Neural cell (in vitro differentiated cells): ENCODE measurements at regions not wholly inside any gene's neighbourhood (a gene's known extent, or its start where the extent isn't known, plus 50 kb on each side); places are given as distances from the start of the nearest gene placed in this dataset.

Experiments used
- H2AFZ ChIP-seq: fragments of 200-600, 300-800 bp; sonication (generic), shearing (Covaris generic); 2 replicates; pipeline ENCODE4 v1.6.0; 2014; ENCODE audit warnings: low read depth, mild to moderate bottlenecking, antibody characterized with exemption, low read length, moderate library complexity
- H3F3A ChIP-seq: fragments of 200-600 bp; shearing (Covaris generic); 2 replicates; pipeline ENCODE4 v1.6.1; 2016; ENCODE audit warnings: mild to moderate bottlenecking, moderate library complexity, mixed read lengths, antibody characterized with exemption, low read length; ENCODE audit not compliant: insufficient read depth, poor library complexity, severe bottlenecking
- H3K27ac ChIP-seq: fragments of 200-600, 300-800 bp; sonication (generic), shearing (Covaris generic); 2 replicates; pipeline ENCODE4 v1.5.1; 2014; ENCODE audit warnings: mild to moderate bottlenecking, low read length, moderate library complexity
- H3K27me3 ChIP-seq: fragments of 300-800, 200-600 bp; sonication (generic), shearing (Covaris generic); 2 replicates; pipeline ENCODE4 v1.6.0; 2014; ENCODE audit warnings: mild to moderate bottlenecking, low read depth, low read length, moderate library complexity; ENCODE audit not compliant: insufficient read depth
- H3K36me3 ChIP-seq: fragments of 300-800, 200-600 bp; sonication (generic), shearing (Covaris generic); 2 replicates; pipeline ENCODE4 v1.5.1; 2014; ENCODE audit warnings: mild to moderate bottlenecking, antibody characterized with exemption, low read length, moderate library complexity; ENCODE audit not compliant: insufficient read depth
- H3K4me2 ChIP-seq: fragments of 300-800, 200-600 bp; sonication (generic), shearing (Covaris generic); 2 replicates; pipeline ENCODE4 v1.6.0; 2014; ENCODE audit warnings: mild to moderate bottlenecking, low read length
- H3K4me3 ChIP-seq: fragments of 300-800, 200-600 bp; sonication (generic), shearing (Covaris generic); 2 replicates; pipeline ENCODE4 v1.5.1; 2014; ENCODE audit warnings: mild to moderate bottlenecking, low read length, moderate library complexity
- H3K79me2 ChIP-seq: fragments of 200-600 bp; shearing (Covaris generic); replicated peaks from 2 replicates; pipeline ENCODE4 v1.6.0; 2014; ENCODE audit warnings: mild to moderate bottlenecking, low read length, moderate library complexity; ENCODE audit not compliant: insufficient read depth
- H3K9ac ChIP-seq: fragments of 300-800, 200-600 bp; sonication (generic), shearing (Covaris generic); 2 replicates; pipeline ENCODE4 v1.6.1; 2016; ENCODE audit warnings: mild to moderate bottlenecking, low read length, mixed read lengths
- H3K9me2 ChIP-seq: fragments of 200-600 bp; shearing (Covaris generic); 2 replicates; pipeline ENCODE4 v1.6.1; 2016; ENCODE audit warnings: mild to moderate bottlenecking, low read length, mixed read lengths; ENCODE audit not compliant: insufficient read depth
- H3K9me3 ChIP-seq: fragments of 200-600, 300-800 bp; sonication (generic), shearing (Covaris generic); 2 replicates; pipeline ENCODE4 v1.6.1; 2016; ENCODE audit warnings: mild to moderate bottlenecking, mixed run types, low read length, moderate library complexity, mixed read lengths
- H4K20me1 ChIP-seq: fragments of 200-600 bp; shearing (Covaris generic); 2 replicates; pipeline ENCODE4 v1.6.1; 2016; ENCODE audit warnings: mild to moderate bottlenecking, mixed run types; ENCODE audit not compliant: insufficient read depth
- CTCF ChIP-seq: fragments of 450-650 bp; IDR thresholded peaks from 2 replicates; pipeline ENCODE4 v1.5.1; 2014; ENCODE audit warnings: antibody characterized with exemption, mild to moderate bottlenecking, moderate library complexity; ENCODE audit not compliant: poor library complexity, severe bottlenecking
- EP300 ChIP-seq: fragments of 450-650 bp; conservative IDR thresholded peaks from 2 replicates; pipeline ENCODE4 v1.6.1; 2014; ENCODE audit warnings: antibody characterized with exemption, mild to moderate bottlenecking, moderate library complexity; ENCODE audit not compliant: poor library complexity, severe bottlenecking
- EZH2 ChIP-seq: fragments of 200-600, 300-800 bp; shearing (Covaris generic), sonication (generic); IDR thresholded peaks from 2 replicates; pipeline ENCODE4 v1.6.1; 2014; ENCODE audit warnings: antibody characterized with exemption, low read length, borderline replicate concordance, mild to moderate bottlenecking; ENCODE audit not compliant: insufficient read depth, poor library complexity, severe bottlenecking
- MXI1 ChIP-seq: fragments of 450-650 bp; conservative IDR thresholded peaks from 2 replicates; pipeline ENCODE4 v1.6.1; 2014; ENCODE audit warnings: antibody characterized with exemption, mild to moderate bottlenecking; ENCODE audit not compliant: poor library complexity, severe bottlenecking
- POLR2AphosphoS5 ChIP-seq: IDR thresholded peaks from 2 replicates; pipeline ENCODE4 v1.6.1; 2012
- RAD21 ChIP-seq: fragments of 450-650 bp; conservative IDR thresholded peaks from 2 replicates; pipeline ENCODE4 v1.6.1; 2014; ENCODE audit warnings: antibody characterized with exemption, mild to moderate bottlenecking, moderate library complexity
- REST ChIP-seq: IDR thresholded peaks from 2 replicates; pipeline ENCODE4 v1.6.1; 2012; ENCODE audit warnings: borderline replicate concordance
- SMC3 ChIP-seq: fragments of 450-650 bp; conservative IDR thresholded peaks from 2 replicates; pipeline ENCODE4 v1.6.1; 2014; ENCODE audit warnings: antibody characterized with exemption, mild to moderate bottlenecking, moderate library complexity; ENCODE audit not compliant: poor library complexity
- TAF1 ChIP-seq: IDR thresholded peaks from 2 replicates; pipeline ENCODE4 v1.6.1; 2012; ENCODE audit warnings: low read depth

DNA sequence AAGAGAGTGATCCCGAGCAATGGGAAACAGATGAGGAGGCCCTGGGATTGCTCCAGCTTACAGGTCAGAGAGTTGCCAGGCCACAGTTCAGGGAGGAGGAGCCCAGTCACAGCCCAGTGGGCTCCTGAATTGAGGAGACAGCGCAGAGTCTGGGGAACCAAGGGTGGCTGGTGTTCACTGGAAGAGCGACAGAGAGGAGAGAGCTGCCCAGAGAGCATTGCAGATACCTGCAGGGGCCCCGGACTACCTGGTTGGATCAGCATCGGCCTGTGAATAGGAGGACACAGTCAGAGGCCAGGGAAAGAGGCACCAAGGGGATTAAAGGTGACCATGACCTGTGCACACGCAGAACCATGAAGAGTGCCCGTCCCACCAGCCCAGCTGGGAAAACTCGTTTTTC is 648.6 kb downstream of the TBC1D22A start:
- Histone ChIP-seq H3K4me3 (no peak overlapping the region), H4K20me1 (no peaks in the 10 kb centered on the region), H3K9me3 (no peaks in the 10 kb centered on the region), H3K27me3 (no peaks in the 10 kb centered on the region), H3K9ac (no peak overlapping the region), H3K36me3 (no peaks in the 10 kb centered on the region), H3K79me2 (no peaks in the 10 kb centered on the region), H3F3A (no peaks in the 10 kb centered on the region), H2AFZ (no peak overlapping the region), H3K27ac (no peak overlapping the region), H3K9me2 (no peaks in the 10 kb centered on the region), H3K4me2 (no peak overlapping the region)
- no peak for TF ChIP-seq TAF1
- no peak for TF ChIP-seq SMC3
- no peak for TF ChIP-seq REST
- TF ChIP-seq EZH2, result no peak
- no peak for TF ChIP-seq RAD21
- TF ChIP-seq POLR2AphosphoS5, result no peak
- TF ChIP-seq CTCF, result no peak
- TF ChIP-seq MXI1, result no peak
- TF ChIP-seq EP300, result no peak

DNA sequence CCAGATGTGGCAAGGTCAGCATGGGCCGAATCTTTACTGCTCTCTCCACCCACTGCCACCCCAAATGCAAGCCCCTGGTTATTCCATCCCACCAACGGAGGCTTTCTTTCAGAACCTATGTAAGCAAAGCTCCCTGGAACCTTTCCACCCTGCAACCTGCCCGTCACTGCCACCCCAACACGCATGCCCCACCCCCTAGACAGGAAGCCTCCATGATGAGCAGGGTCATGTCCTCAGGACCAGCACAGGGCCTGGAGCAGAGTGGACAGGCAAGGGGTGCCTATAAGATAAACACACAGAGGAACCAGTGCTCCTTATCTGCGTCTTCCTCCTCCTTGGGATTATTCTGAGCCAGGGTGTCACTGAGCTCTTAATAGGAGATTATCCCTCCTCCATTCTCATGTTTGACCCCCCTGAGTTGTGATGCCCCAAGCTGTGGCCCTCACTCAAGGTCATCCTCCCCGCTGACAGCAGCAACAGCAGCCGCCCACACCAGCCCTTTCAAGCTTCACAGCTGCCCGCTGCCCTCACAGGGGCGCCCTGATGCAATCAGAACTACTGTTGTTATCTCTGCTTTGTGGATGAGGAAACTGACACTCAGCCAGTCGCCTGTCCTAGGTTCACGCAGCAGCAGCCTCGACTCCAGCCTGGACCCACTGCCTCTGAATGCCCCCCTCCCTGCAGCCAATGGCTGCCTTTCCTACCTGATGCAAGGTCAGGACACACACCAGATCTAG is 647.3 kb downstream of the TBC1D22A start:
- Histone ChIP-seq H3F3A (no peaks in the 10 kb centered on the region), H3K9ac (no peak overlapping the region), H2AFZ (no peak overlapping the region), H3K27ac (no peak overlapping the region), H3K4me2 (no peak overlapping the region), H3K79me2 (no peaks in the 10 kb centered on the region), H3K9me3 (no peaks in the 10 kb centered on the region), H3K9me2 (no peaks in the 10 kb centered on the region), H3K4me3 (no peak overlapping the region), H3K27me3 (no peaks in the 10 kb centered on the region), H3K36me3 (no peaks in the 10 kb centered on the region), H4K20me1 (no peaks in the 10 kb centered on the region)
- TF ChIP-seq SMC3 (no peak), TAF1 (no peak), EZH2 (no peak), RAD21 (no peak), POLR2AphosphoS5 (no peak), EP300 (no peak), MXI1 (no peak), CTCF (no peak), REST (no peak)
